ENCODE measurements at regions not wholly inside any gene's neighbourhood (a gene's known extent, or its start where the extent isn't known, plus 50 kb on each side); places are given as distances from the start of the nearest gene placed in this dataset.

DNA sequence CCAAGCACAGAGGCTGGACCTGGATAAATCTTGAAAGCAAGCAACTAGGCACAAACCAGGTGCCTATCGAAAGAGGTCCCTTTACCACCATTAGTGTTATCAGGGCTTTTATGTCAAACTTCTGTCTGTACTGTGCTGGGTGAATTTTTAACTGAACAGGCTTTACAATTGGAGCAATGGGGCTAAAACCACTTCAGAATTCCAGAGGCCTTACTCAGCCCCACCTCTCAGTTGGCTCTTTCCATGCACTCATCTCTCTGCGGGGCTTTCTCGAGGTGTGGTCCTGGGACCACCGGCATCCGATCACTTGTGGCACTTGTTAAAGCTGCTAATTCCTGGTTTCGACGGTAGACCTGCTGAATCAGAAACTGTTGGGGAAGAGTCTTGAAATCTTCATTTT, 232.5 kb downstream of the SOX4 start:
- ATAC-seq (ENCODE audit: low FRiP score) (no peak), DNase-seq (ENCODE audit: low spot score) (no peak)
- TF ChIP-seq, protein P1, sequence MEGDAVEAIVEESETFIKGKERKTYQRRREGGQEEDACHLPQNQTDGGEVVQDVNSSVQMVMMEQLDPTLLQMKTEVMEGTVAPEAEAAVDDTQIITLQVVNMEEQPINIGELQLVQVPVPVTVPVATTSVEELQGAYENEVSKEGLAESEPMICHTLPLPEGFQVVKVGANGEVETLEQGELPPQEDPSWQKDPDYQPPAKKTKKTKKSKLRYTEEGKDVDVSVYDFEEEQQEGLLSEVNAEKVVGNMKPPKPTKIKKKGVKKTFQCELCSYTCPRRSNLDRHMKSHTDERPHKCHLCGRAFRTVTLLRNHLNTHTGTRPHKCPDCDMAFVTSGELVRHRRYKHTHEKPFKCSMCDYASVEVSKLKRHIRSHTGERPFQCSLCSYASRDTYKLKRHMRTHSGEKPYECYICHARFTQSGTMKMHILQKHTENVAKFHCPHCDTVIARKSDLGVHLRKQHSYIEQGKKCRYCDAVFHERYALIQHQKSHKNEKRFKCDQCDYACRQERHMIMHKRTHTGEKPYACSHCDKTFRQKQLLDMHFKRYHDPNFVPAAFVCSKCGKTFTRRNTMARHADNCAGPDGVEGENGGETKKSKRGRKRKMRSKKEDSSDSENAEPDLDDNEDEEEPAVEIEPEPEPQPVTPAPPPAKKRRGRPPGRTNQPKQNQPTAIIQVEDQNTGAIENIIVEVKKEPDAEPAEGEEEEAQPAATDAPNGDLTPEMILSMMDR (IDR thresholded peaks at IDR 0.05): no peak

DNA sequence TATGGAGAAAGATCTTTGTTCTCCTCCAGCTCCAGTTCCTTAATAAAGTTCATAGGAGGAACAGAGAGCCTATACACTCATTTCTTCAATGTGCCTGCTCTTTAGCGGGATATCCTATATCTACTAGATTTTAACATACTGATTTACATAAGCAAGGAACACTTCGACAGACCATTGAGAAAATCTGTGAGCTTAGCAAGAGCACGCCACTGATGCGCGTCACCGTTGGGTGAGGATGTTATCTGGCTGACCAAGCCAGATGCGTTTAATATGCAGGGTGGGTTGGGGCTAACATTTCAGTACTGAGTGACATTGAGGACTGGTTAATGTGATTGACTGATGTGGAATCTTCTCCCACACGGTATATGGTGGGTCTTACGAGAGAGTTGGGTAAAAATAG, 233.4 kb downstream of the SOX4 start:
- no peak for ATAC-seq (ENCODE audit: low FRiP score)
- TF ChIP-seq, protein P1 (IDR thresholded peaks at IDR 0.05): no peak
- no peak for DNase-seq (ENCODE audit: low spot score)

DNA sequence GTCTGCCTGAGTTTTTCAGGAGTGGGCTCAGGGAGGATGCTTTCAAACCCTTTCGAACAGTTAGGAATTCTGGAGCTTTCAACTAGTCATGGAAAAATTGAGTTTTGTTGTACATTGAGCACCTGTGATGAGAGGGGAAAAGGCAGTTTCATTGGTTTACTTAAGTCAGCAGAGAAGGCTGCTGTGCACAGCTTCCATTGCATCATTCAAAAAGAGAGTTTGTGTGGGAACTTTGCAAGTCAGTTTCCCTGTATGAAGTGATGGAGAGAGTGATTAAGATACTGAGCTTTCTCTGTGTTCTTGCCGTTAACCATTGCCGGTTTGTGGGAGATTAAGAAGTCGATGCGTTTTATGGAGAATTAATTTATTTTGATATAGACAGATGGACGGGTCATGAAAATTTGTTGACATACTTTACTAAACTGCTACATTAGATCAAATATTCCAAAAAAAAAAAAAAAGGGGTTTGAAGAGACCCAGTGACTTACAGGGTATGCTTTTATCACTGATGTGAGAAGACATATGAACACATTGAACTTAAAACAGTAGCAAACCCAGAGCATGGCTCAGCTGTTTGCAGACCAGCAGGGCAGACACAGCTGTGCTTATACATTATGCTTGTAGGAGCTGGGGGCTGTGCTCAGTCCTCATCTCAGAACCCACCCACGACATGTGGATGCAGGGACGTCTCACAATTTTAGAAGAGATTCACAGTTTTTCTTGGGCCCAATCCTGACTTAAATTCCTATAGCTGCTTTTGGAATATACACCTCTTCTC, 234.1 kb downstream of the SOX4 start:
- no peak for ATAC-seq (ENCODE audit: low FRiP score)
- no peak for DNase-seq (ENCODE audit: low spot score)
- TF ChIP-seq, protein P1 (IDR thresholded peaks at IDR 0.05): no peak

DNA sequence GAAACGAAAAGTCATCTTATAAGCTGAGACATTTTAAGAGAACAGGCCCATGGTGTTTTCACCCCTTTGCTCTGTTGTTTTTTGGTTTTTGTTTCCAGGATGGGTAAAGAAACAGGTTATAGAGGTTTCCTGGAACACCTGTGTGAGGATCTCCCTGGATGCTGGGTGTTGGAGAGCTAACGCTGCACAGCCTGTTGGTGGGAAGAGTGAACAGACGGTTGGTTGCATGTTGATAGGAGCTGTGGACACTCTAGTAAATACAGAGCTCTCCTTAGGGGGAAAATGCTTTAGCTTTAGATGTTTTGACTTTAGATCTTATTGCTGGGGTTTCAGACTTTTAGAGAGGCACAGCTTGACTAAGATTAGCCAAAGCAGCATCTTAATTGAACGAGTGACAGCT, 235.2 kb downstream of the SOX4 start:
- DNase-seq (ENCODE audit: low spot score) (no peak), ATAC-seq (ENCODE audit: low FRiP score) (no peak)
- TF ChIP-seq, protein P1 (IDR thresholded peaks at IDR 0.05): no peak

DNA sequence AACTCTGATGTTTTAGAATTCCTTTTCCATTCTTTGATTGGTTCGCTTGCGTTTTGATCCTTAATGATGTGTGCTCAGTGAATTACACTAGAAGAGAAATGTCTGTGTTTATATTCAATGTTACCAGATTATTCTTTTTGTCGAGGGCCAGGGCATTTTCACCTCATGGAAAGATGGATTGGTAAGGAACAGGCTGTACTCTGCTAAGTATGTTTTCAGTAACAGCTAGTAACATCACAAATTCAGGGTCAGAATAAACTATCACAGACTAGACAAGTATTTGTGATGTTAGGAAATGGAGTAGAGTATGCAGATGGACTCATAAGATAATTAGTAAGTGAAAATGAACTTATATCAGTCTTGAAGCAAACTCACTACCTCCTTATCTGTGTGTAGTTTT, 235.6 kb downstream of the SOX4 start:
- no peak for ATAC-seq (ENCODE audit: low FRiP score)
- DNase-seq (ENCODE audit: low spot score): no peak
- TF ChIP-seq, protein P1 (IDR thresholded peaks at IDR 0.05): no peak

DNA sequence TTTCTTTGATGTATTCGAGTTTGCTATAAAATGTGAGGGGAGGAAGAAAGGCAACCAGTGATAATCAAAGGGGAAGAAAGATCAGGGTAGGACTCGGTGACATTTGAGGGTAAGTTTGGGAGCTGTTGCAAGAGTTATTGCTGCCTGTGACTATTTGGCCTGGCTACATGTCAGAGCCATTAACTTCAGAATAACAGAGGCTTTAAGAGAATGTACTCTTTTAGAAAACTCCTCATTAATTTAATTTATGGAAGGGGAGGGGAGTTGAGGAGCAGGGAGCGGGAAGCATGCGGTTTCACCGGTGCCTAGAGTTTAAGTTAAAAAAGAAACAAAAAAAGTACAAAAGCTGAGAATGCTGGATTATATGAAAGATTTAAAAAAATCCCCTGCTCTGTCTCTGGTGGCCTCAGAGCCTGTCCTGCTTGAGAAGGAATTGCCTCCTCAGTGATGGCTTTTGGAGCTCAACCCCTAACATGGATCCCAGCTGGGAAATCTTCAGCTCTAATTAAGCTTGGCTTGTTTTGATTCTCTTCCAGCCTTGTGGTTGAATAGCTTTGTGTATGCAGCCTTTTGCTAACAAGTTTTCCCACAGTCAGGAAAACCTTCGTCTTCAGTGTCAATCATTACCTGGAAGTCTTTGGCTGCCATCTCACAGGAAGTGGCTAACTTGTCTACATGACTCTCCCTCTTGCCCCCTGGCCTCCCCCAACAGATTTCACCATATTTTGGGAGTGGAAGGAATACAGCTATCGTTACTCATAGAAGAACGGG, 238.2 kb downstream of the SOX4 start:
- no peak for ATAC-seq (ENCODE audit: low FRiP score)
- TF ChIP-seq, protein P1 (IDR thresholded peaks at IDR 0.05): no peak

More for the DNA sequence above, 238.2 kb downstream of the SOX4 start:
- no peak for DNase-seq (ENCODE audit: low spot score)

Data from omental fat pad (tissue), 3 donors.